AG10803 (cell line): ENCODE measurements at regions not wholly inside any gene's neighbourhood (a gene's known extent, or its start where the extent isn't known, plus 50 kb on each side); places are given as distances from the start of the nearest gene placed in this dataset.

Source experiments
- DNase-seq: peaks from one replicate; pipeline ENCODE4 v3.0.0; 2010; ENCODE audit warnings: low read depth
- H3K4me3 ChIP-seq: 2 replicates; pipeline ENCODE4 v1.5.1; 2011; ENCODE audit warnings: mild to moderate bottlenecking, low read length, control low read depth
- TF ChIP-seq, protein P1 (sequence below): conservative IDR thresholded peaks from 2 replicates; pipeline ENCODE4 v1.5.1; 2011; ENCODE audit warnings: mild to moderate bottlenecking, low read length, control low read depth, inconsistent platforms

DNA sequence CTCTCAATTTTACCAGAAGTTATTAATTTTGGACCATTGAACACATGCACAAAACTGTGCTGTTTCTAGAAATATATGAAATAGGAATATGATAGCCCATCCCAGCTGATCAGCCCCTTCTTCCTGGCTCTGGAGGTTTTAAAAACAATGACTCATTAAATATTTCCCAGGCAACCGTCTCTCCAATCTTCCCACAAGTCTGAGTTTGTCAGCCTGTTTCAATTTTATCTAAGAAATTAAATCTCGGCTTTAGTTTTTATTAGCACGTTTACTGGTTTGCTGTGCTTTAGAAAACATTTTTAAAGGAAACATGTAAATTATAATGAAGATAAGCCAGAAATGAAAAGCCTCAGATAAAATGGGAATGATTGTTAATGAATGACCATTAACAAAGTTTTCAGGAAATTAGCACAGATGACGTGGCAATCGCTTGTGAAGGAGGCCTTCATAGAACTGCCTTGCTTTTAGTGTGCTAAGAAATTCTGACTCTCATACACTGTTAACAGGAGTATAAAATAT lies 89.3 kb upstream of the RAP1B start:
- peak; percentile 82 for DNase-seq
- TF ChIP-seq, protein P1, sequence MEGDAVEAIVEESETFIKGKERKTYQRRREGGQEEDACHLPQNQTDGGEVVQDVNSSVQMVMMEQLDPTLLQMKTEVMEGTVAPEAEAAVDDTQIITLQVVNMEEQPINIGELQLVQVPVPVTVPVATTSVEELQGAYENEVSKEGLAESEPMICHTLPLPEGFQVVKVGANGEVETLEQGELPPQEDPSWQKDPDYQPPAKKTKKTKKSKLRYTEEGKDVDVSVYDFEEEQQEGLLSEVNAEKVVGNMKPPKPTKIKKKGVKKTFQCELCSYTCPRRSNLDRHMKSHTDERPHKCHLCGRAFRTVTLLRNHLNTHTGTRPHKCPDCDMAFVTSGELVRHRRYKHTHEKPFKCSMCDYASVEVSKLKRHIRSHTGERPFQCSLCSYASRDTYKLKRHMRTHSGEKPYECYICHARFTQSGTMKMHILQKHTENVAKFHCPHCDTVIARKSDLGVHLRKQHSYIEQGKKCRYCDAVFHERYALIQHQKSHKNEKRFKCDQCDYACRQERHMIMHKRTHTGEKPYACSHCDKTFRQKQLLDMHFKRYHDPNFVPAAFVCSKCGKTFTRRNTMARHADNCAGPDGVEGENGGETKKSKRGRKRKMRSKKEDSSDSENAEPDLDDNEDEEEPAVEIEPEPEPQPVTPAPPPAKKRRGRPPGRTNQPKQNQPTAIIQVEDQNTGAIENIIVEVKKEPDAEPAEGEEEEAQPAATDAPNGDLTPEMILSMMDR: no peak
- H3K4me3 ChIP-seq: peak overlapping the region; percentile 14

DNA sequence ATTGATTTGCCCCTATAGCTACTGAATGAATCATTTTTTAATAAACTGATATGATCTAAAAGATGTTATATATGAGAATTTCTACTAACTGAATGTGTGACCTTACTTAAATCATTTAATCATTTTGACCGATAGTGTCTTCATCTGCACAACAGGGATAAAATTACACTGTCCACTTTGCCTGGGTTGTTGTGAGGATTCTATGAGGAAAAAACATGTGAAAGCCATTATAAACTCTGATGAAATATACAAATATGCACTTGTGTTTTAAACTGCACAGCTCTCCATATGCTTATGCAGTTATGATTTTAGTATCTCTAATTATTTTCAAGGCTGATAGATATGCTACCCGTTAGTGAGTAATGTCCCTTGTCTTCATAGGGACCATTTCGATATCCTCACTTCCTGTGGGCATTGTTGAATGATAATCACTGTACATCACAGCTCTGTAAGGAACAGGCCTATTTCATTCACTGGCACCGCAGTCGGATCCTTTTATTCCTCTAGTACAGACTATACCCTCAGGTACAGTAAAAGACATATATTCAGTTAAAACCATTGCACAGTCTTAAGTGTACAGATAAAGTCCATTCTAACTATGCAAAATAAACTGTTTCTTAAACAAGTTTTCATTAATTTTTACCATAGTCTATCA lies 88.7 kb upstream of the RAP1B start:
- DNase-seq: peak; percentile 68
- H3K4me3 ChIP-seq: no peak overlapping the region; the same call in 1 of the 2 replicates
- TF ChIP-seq, protein P1: no peak

DNA sequence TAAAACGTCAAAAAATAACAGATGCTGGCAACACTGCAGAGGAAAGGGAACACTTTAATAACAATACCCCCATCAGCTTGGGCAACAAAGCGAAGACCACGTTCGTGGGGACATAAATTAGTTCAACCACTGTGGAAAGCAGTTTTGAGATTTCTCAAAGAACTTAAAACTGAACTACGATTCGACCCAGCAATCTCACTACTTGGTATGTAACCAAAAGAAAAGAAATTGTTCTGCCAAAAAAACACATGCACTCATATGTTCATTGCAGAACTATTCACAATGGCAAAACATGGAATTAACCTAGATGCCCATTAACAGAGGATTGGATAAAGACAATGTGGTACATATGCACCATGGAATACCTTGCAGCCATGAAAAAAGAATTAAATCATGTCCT lies 81.2 kb upstream of the RAP1B start:
- no peak overlapping the region for H3K4me3 ChIP-seq
- peak; percentile 44 for DNase-seq
- TF ChIP-seq, protein P1: no peak

DNA sequence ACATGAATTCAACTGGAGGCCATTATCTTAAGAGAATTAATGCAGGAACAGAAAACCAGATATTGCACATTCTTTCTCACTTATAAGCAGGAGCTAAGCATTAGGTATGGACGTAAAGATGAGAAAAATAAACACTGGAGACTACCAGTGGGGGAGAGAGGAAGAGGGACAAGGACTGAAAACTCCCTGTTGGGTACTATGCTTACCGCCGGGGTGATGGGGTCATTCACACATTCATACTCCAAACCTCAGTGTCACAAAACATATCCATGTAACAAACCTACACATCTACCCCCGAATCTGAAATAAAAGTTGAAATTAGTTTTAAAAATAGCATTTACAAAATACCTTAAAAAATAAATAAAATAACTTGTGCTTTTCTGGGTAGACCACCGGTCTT lies 80.8 kb upstream of the RAP1B start:
- TF ChIP-seq, protein P1: no peak
- DNase-seq: no peak
- H3K4me3 ChIP-seq: no peak overlapping the region

DNA sequence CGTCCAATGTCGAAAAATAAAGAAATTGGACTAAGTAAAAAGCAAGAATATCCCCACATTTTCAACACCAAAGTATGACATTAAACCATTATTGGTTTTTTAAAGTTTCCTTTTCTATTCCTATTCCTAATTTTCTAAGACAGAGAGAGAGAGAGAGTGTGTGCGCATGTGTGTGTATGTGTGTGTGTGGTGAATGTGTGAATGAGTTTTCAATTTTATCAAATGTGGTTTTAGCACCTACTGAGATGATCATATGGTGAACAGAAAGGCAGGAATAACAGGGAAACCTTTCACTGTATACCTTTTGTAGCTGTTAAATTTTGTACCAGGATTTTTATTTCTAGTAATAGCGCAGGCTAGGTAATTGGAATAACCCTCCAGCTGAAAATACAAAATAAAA lies 80.4 kb upstream of the RAP1B start:
- TF ChIP-seq, protein P1: no peak

DNA sequence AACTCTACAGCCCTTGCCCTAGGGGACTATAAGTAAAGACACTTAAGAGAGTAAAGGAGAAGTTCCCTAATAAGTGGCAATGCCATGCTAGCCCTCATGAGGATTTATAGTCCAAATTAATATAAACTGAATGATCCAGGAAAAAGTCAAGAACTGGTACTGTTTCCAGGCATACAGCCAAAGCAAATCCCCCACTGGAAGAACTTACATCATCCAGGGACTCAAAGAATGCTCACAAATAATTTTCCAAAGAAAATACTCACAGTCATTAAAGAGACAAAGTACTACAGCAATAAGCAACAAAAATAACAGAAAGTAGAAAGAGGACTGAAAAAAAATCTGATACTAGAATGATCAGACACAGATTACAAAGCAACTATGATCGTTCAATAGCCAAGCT lies 79.7 kb upstream of the RAP1B start:
- TF ChIP-seq, protein P1: no peak
- H3K4me3 ChIP-seq: no peak overlapping the region
- DNase-seq: peak; percentile 82

More for the DNA sequence above, 80.4 kb upstream of the RAP1B start:
- no peak for DNase-seq
- no peak overlapping the region for H3K4me3 ChIP-seq

DNA sequence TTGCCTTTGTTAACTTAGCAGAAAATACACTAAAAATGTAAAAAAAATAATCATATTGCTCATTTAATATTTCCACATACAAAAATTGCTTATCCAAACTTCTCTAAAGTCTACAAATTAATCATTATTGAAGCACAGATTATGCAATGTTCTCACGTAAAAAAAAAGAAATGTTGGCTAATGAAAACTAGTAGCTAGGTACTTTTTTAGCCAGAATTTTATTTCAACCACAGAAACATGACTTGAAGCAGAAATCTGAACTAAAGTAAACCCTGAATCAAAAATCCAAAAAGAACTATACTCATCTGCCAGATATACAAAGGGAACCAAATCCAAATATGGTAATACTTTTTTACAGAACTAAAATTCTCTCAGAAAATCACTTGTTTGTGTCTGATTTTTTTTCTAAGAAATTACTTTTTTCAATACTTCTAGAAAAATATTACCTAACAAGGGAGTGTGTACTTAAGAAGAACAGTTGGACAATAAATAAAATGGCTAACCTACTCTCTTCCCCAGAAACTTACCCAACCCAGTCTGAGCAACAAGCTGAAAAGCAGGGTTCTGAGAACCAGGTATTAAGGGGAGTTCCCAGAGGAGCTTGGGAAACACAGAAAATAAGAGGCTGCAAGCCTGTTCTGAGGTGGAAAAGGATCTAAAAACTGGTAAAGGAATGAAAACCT lies 78.4 kb upstream of the RAP1B start:
- no peak overlapping the region for H3K4me3 ChIP-seq
- DNase-seq: peak; percentile 29
- TF ChIP-seq, protein P1: no peak
